Fibroblast of skin of scalp (primary cell): ENCODE measurements at regions not wholly inside any gene's neighbourhood (a gene's known extent, or its start where the extent isn't known, plus 50 kb on each side); places are given as distances from the start of the nearest gene placed in this dataset.
"Not testable (repeated sequence)": the region's sequence is repeated elsewhere in the genome, so short reads cannot be mapped to it uniquely, and the experiment has no call there.

Source experiments
- DNase-seq: peaks from one replicate; pipeline ENCODE4 v3.0.0-alpha.2; 2013

- DNase-seq = no peak
Observed at GRCh38 chrX:1853447-1853846, 238.6 kb downstream of the ASMT start.

- DNase-seq = no peak
Observed at GRCh38 chrX:1853916-1854315, 239.1 kb downstream of the ASMT start.

- DNase-seq = not testable (repeated sequence)
Observed at GRCh38 chrX:1854861-1855260, 240.0 kb downstream of the ASMT start.

- DNase-seq = not testable (repeated sequence)
Observed at GRCh38 chrX:1859266-1859665, 244.4 kb downstream of the ASMT start.

- no peak for DNase-seq
Observed at GRCh38 chrX:1860936-1861594, 246.2 kb downstream of the ASMT start.

GRCh38 chrX:1863995-1864394 lies 249.1 kb downstream of the ASMT start:
- DNase-seq = not testable (repeated sequence)

GRCh38 chrX:1870421-1870820 lies 255.6 kb downstream of the ASMT start:
- DNase-seq = no peak

GRCh38 chrX:1871887-1872286 lies 257.0 kb downstream of the ASMT start:
- no peak for DNase-seq

GRCh38 chrX:1873671-1874070 lies 258.8 kb downstream of the ASMT start:
- no peak for DNase-seq

- no peak for DNase-seq
Observed at GRCh38 chrX:1874416-1874815, 259.6 kb downstream of the ASMT start.

- DNase-seq = no peak
Observed at GRCh38 chrX:1874899-1875298, 260.0 kb downstream of the ASMT start.

- no peak for DNase-seq
Observed at GRCh38 chrX:1876041-1876440, 261.2 kb downstream of the ASMT start.

- no peak for DNase-seq
Observed at GRCh38 chrX:1877780-1878179, 262.9 kb downstream of the ASMT start.

- not testable (repeated sequence) for DNase-seq
Observed at GRCh38 chrX:1880884-1881817, 266.3 kb downstream of the ASMT start.

- DNase-seq = peak; percentile 5
Observed at GRCh38 chrX:1883772-1884171, 268.9 kb downstream of the ASMT start.

- DNase-seq = no peak
Observed at GRCh38 chrX:1884446-1884845, 269.6 kb downstream of the ASMT start.

GRCh38 chrX:1885116-1885515 lies 270.3 kb downstream of the ASMT start:
- DNase-seq = no peak

- not testable (repeated sequence) for DNase-seq
Observed at GRCh38 chrX:1888305-1888704, 273.4 kb downstream of the ASMT start.

GRCh38 chrX:1894026-1894294 lies 279.1 kb downstream of the ASMT start:
- no peak for DNase-seq

GRCh38 chrX:1894740-1895139 lies 279.9 kb downstream of the ASMT start:
- DNase-seq = no peak

- DNase-seq = no peak
Observed at GRCh38 chrX:1895583-1895982, 280.7 kb downstream of the ASMT start.

GRCh38 chrX:1899841-1900240 lies 285.0 kb downstream of the ASMT start:
- no peak for DNase-seq

GRCh38 chrX:1902901-1903235 lies 288.0 kb downstream of the ASMT start:
- no peak for DNase-seq

GRCh38 chrX:1903236-1903935 lies 288.5 kb downstream of the ASMT start:
- peak; percentile 27 for DNase-seq
